Uterus (tissue), 3 donors: ENCODE measurements at regions not wholly inside any gene's neighbourhood (a gene's known extent, or its start where the extent isn't known, plus 50 kb on each side); places are given as distances from the start of the nearest gene placed in this dataset.

Source experiments
- DNase-seq, 2 donors: peaks; one replicate each; pipeline ENCODE4 v3.0.0-alpha.2; 2019 to 2020
- H3K27ac ChIP-seq, 2 donors: fragments of 200-600 bp; sonication (generic); 1 replicate in 1 of 2; 2 replicates in 1 of 2; pipeline ENCODE4 v1.5.1; 2016 to 2018
- H3K27me3 ChIP-seq, 2 donors: fragments of 200-600 bp; sonication (generic); one replicate each; pipeline ENCODE4 v1.5.1; 2018 to 2019; ENCODE audit warnings: control low read depth in 1 of 2
- H3K36me3 ChIP-seq, 2 donors: fragments of 200-600 bp; sonication (generic); one replicate each; pipeline ENCODE4 v1.5.1; 2019; ENCODE audit warnings: control low read depth in 1 of 2
- H3K4me1 ChIP-seq, 2 donors: fragments of 200-600 bp; sonication (generic); one replicate each; pipeline ENCODE4 v1.5.1; 2018 to 2019; ENCODE audit warnings: control low read depth in 1 of 2
- H3K4me3 ChIP-seq, 2 donors: fragments of 200-600 bp; sonication (generic); 1 replicate in 1 of 2; 2 replicates in 1 of 2; pipeline ENCODE4 v1.5.1; 2018 to 2019; ENCODE audit warnings: mild to moderate bottlenecking in 1 of 2
- H3K9me3 ChIP-seq, 2 donors: fragments of 200-600 bp; sonication (generic); one replicate each; pipeline ENCODE4 v1.5.1; 2019; ENCODE audit warnings: control low read depth in 1 of 2
- POLR2A ChIP-seq, 2 donors: fragments of 450-650 bp; IDR thresholded peaks; one replicate each; pipeline ENCODE4 v1.6.1; 2016; ENCODE audit warnings: antibody characterized with exemption in 2 of 2, mild to moderate bottlenecking in 1 of 2, moderate library complexity in 1 of 2
- intact Hi-C: fragments of 100-400 bp; cut with DNase I; formaldehyde crosslinking; loops from one replicate; pipeline ENCODE4 v1.15.1; 2023; ENCODE audit warnings: low total_unique reads
- TF ChIP-seq, protein P1 (sequence below), 4 experiments: fragments of 200-600 bp in 2 of 4; fragments of 450-650 bp in 2 of 4; sonication (generic) in 2 of 4; IDR thresholded peaks; one replicate each; pipeline ENCODE4 v1.5.1; 2016 to 2019; ENCODE audit warnings: antibody characterized with exemption in 4 of 4, mild to moderate bottlenecking in 2 of 4, moderate library complexity in 1 of 4
- donor health status: DM: yes; HTN: yes; CAD: no.

DNA sequence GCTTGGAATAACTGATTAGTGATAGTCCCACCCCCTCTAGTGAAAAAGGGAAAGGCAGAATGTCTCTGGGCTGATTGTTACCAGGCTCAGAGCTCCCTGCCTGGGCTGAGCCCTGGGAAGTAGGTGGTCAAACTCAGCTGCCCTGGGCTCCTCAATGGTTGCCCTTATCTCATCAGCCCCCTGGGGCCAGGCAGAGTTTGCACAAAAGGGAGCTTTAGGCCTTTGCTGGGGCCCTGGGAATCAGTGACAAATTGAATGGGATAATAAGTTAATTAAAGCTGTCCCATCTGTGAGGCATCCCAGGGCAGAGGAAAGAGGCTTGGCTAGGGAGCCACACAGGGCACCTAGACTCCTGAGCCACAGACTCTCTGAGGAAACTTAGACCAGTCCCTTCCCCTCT lies 89.0 kb downstream of the EFNB1 start:
- Histone ChIP-seq H3K4me3 (no peak overlapping the region), H3K36me3 (no peaks in the 10 kb centered on the region), H3K9me3 (no peaks in the 10 kb centered on the region), H3K4me1 (no peaks in the 10 kb centered on the region), H3K27me3 (no peaks in the 10 kb centered on the region), H3K27ac (no peak overlapping the region)
- DNase-seq: no peak
- TF ChIP-seq, protein P1, sequence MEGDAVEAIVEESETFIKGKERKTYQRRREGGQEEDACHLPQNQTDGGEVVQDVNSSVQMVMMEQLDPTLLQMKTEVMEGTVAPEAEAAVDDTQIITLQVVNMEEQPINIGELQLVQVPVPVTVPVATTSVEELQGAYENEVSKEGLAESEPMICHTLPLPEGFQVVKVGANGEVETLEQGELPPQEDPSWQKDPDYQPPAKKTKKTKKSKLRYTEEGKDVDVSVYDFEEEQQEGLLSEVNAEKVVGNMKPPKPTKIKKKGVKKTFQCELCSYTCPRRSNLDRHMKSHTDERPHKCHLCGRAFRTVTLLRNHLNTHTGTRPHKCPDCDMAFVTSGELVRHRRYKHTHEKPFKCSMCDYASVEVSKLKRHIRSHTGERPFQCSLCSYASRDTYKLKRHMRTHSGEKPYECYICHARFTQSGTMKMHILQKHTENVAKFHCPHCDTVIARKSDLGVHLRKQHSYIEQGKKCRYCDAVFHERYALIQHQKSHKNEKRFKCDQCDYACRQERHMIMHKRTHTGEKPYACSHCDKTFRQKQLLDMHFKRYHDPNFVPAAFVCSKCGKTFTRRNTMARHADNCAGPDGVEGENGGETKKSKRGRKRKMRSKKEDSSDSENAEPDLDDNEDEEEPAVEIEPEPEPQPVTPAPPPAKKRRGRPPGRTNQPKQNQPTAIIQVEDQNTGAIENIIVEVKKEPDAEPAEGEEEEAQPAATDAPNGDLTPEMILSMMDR (IDR thresholded peaks at IDR 0.05): no peak
- TF ChIP-seq POLR2A (IDR thresholded peaks at IDR 0.05): no peak
- intact Hi-C loops: no loop called here

DNA sequence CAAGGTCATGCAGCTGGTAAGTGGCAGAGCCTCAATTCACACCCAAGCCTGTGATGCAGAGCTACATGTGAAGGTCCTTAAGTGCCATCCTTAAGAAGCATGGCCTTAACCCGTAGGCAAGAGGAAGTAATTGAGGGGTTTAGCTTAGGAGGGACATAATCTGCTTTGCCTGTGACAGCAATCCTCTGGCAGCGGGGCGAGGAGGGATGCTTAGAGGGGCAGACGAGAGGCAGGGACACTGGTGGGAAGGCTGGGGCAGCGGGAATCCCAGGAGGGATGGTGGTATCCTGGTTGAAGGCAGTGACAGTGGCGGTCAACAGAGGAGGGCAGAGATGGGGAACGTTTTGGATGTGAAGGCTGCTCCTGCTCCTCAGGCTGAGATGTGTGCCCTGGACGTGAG lies 88.1 kb downstream of the EFNB1 start:
- Histone ChIP-seq H3K36me3 (no peaks in the 10 kb centered on the region), H3K27ac (no peak overlapping the region), H3K27me3 (no peaks in the 10 kb centered on the region), H3K4me1 (no peaks in the 10 kb centered on the region), H3K9me3 (no peaks in the 10 kb centered on the region), H3K4me3 (no peak overlapping the region)
- no peak for DNase-seq
- TF ChIP-seq POLR2A (IDR thresholded peaks at IDR 0.05): no peak
- TF ChIP-seq, protein P1 (IDR thresholded peaks at IDR 0.05): no peak
- intact Hi-C loops: no loop called here

DNA sequence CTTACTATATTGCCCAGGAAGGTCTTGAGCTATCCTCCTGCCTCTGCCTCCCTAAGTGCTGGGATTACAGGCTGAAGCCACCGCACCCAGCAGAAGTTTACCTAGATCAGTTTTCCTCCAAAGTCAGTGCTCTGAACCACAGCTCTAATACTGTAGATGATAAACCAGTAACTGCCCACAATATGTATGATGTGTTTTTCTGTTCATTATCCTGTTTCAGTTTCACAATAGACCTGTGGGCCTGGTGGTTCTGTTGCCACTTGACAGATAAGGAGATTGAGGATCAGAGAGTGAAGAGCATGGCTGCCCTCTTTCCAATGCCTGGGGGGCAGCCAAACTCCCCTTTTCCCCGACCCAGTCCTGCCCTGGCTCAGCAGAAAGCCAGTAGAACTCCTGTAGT lies 87.0 kb downstream of the EFNB1 start:
- intact Hi-C loops: no loop called here
- H3K27me3 ChIP-seq: no peaks in the 10 kb centered on the region
- no peaks in the 10 kb centered on the region for H3K4me1 ChIP-seq
- H3K4me3 ChIP-seq: no peak overlapping the region
- DNase-seq: no peak
- H3K36me3 ChIP-seq: no peaks in the 10 kb centered on the region
- H3K9me3 ChIP-seq: no peaks in the 10 kb centered on the region
- TF ChIP-seq, protein P1 (IDR thresholded peaks at IDR 0.05): no peak
- TF ChIP-seq POLR2A (IDR thresholded peaks at IDR 0.05): no peak
- H3K27ac ChIP-seq: no peak overlapping the region

DNA sequence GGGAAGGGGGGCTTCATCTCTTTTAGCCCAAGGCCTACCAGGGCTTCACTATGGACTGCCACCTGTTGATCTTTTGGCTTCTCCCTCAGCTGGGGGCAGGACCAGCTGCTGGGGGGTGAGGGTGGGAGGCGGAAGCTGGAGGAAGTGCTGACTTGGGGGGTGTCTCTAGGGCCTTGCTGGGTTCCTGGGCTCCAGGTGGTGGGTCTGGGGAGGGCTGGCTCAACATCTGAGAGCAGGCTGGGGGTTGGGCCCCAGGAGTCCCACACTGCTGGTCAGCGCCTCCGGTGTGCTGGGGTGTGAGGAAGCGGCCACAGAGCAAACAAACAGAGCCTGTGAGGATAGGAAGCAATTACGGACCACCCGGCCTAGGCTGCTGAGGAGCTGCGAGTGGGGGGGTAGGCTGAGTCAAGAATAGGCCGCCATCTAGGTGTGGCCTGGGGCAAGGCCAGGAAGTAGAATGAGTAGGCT lies 85.7 kb downstream of the EFNB1 start:
- DNase-seq: no peak
- intact Hi-C loops: no loop called here
- H3K36me3 ChIP-seq: no peaks in the 10 kb centered on the region
- TF ChIP-seq POLR2A (IDR thresholded peaks at IDR 0.05): no peak
- TF ChIP-seq, protein P1 (IDR thresholded peaks at IDR 0.05): no peak
- H3K27me3 ChIP-seq: no peaks in the 10 kb centered on the region
- H3K4me3 ChIP-seq: no peak overlapping the region
- no peak overlapping the region for H3K27ac ChIP-seq
- H3K4me1 ChIP-seq: no peaks in the 10 kb centered on the region
- H3K9me3 ChIP-seq: no peaks in the 10 kb centered on the region

DNA sequence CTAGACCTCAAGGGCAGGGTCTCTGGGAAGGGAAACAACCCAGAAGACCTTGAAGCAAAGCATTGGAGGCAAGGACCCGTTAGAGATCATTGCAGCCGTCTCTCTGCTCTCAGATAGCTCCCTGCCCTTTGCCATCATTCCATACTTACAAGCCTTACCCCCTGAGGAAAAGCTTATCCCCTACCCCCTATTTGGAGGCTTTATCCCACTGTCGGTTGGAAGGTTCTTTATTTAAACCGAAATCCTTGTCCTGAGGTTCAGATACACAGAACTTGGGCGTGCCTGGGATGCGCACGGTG lies 84.4 kb downstream of the EFNB1 start:
- Histone ChIP-seq H3K4me3 (no peak overlapping the region), H3K4me1 (no peaks in the 10 kb centered on the region), H3K27me3 (no peaks in the 10 kb centered on the region), H3K27ac (no peak overlapping the region), H3K9me3 (no peaks in the 10 kb centered on the region), H3K36me3 (no peaks in the 10 kb centered on the region)
- TF ChIP-seq, protein P1 (IDR thresholded peaks at IDR 0.05): no peak
- TF ChIP-seq POLR2A (IDR thresholded peaks at IDR 0.05): no peak
- intact Hi-C loops: no loop called here
- no peak for DNase-seq
